ENCODE measurements at regions not wholly inside any gene's neighbourhood (a gene's known extent, or its start where the extent isn't known, plus 50 kb on each side); places are given as distances from the start of the nearest gene placed in this dataset.

GRCh38 chr12:115362339-115362976 lies 678.5 kb upstream of the TBX3 start:
- Histone ChIP-seq H3K27me3 (ENCODE audit: insufficient read depth, low read depth, severe bottlenecking) (peaks cover 12% of the 10 kb centered on the region), H3K4me3 (ENCODE audit: low read depth, low read length) (no peak overlapping the region), H3K9me3 (ENCODE audit: severe bottlenecking) (no peaks in the 10 kb centered on the region), H3K27ac (no peak overlapping the region), H3K36me3 (no peaks in the 10 kb centered on the region)
- DNase-seq: no peak
- TF ChIP-seq, protein P1, sequence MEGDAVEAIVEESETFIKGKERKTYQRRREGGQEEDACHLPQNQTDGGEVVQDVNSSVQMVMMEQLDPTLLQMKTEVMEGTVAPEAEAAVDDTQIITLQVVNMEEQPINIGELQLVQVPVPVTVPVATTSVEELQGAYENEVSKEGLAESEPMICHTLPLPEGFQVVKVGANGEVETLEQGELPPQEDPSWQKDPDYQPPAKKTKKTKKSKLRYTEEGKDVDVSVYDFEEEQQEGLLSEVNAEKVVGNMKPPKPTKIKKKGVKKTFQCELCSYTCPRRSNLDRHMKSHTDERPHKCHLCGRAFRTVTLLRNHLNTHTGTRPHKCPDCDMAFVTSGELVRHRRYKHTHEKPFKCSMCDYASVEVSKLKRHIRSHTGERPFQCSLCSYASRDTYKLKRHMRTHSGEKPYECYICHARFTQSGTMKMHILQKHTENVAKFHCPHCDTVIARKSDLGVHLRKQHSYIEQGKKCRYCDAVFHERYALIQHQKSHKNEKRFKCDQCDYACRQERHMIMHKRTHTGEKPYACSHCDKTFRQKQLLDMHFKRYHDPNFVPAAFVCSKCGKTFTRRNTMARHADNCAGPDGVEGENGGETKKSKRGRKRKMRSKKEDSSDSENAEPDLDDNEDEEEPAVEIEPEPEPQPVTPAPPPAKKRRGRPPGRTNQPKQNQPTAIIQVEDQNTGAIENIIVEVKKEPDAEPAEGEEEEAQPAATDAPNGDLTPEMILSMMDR (IDR thresholded peaks at IDR 0.05; ENCODE audit: low read depth, low read length): no peak

GRCh38 chr12:115357681-115358080 lies 673.7 kb upstream of the TBX3 start:
- H3K27ac ChIP-seq: no peak overlapping the region
- no peaks in the 10 kb centered on the region for H3K36me3 ChIP-seq
- no peak overlapping the region for H3K4me3 ChIP-seq (ENCODE audit: low read depth, low read length)
- H3K27me3 ChIP-seq (ENCODE audit: insufficient read depth, low read depth, severe bottlenecking): peaks cover 9% of the 10 kb centered on the region
- TF ChIP-seq, protein P1 (IDR thresholded peaks at IDR 0.05; ENCODE audit: low read depth, low read length): no peak
- no peaks in the 10 kb centered on the region for H3K9me3 ChIP-seq (ENCODE audit: severe bottlenecking)
- DNase-seq: no peak

GRCh38 chr12:115355301-115355700 lies 671.3 kb upstream of the TBX3 start:
- H3K4me3 ChIP-seq (ENCODE audit: low read depth, low read length): no peak overlapping the region
- H3K36me3 ChIP-seq: no peaks in the 10 kb centered on the region
- H3K27ac ChIP-seq: no peak overlapping the region
- peaks cover 7% of the 10 kb centered on the region for H3K27me3 ChIP-seq (ENCODE audit: insufficient read depth, low read depth, severe bottlenecking)
- DNase-seq: no peak
- H3K9me3 ChIP-seq (ENCODE audit: severe bottlenecking): no peaks in the 10 kb centered on the region
- TF ChIP-seq, protein P1 (IDR thresholded peaks at IDR 0.05; ENCODE audit: low read depth, low read length): no peak

DNA sequence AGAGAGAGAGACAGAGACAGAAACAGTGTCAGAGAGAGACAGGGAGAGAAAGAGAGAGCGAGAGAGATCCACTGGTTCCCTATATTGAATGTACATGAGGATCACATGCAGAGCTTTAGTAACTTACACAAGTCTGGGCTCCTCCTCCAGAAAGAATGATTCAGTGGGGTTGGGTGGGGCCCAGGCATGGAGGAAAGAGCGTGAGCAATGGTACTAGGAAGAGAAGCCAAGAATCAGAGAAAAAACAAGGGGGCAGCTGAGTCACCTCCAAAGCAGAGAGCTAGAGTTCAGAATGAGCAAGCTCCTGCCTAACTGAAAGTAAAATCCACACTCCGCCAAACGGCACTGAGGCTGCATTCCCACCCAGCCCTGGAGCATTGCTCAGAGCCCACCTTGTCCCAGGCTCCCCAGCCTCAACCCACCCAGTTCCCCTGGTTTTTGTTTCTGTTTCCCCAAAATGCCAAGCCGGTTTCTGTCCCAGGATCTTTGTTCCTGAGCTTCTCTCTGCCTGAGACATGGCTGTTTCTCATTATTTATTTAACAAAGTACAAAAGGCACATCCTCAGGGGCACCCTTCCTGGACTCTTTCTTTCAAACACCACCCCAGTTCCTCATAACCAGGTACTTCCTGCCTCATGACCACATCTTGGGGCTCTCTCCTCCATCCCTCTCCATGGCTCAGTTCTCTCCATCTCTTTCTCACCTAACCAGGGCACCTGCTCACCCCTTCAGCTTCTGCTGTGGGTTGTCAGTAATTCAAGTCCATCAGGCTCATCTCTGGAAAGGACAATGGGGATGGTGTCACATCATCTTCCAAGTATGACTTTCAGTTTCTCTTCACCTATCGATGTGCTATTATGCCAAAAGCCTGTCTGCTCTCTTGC lies 670.3 kb upstream of the TBX3 start:
- DNase-seq: no peak
- Histone ChIP-seq H3K27ac (no peak overlapping the region), H3K9me3 (ENCODE audit: severe bottlenecking) (no peaks in the 10 kb centered on the region), H3K36me3 (no peaks in the 10 kb centered on the region), H3K27me3 (ENCODE audit: insufficient read depth, low read depth, severe bottlenecking) (peaks cover 4% of the 10 kb centered on the region), H3K4me3 (ENCODE audit: low read depth, low read length) (no peak overlapping the region)
- TF ChIP-seq, protein P1 (IDR thresholded peaks at IDR 0.05; ENCODE audit: low read depth, low read length): no peak

DNA sequence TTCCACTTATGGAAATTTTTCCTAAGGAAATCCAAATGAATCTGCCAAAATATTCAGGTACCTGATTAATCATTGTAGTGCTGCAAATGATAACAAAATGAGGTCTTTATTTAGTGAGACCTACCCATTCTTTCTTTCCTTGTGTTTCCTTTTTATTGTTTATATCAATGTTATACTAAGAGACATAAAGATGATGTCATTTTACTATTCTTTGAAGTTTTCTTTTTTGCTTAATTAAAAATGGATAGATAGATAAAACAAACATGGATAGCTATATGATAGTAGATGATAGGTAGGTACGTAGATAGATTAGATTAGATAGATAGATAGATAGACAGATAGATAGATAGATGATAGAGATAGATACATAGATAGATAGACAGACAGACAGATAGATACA lies 669.5 kb upstream of the TBX3 start:
- TF ChIP-seq, protein P1 (IDR thresholded peaks at IDR 0.05; ENCODE audit: low read depth, low read length): no peak
- Histone ChIP-seq H3K27ac (no peak overlapping the region), H3K9me3 (ENCODE audit: severe bottlenecking) (no peaks in the 10 kb centered on the region), H3K4me3 (ENCODE audit: low read depth, low read length) (no peak overlapping the region), H3K36me3 (no peaks in the 10 kb centered on the region), H3K27me3 (ENCODE audit: insufficient read depth, low read depth, severe bottlenecking) (peaks cover 6% of the 10 kb centered on the region)
- no peak for DNase-seq

Measured in WERI-Rb-1 (cell line).